ENCODE measurements at regions not wholly inside any gene's neighbourhood (a gene's known extent, or its start where the extent isn't known, plus 50 kb on each side); places are given as distances from the start of the nearest gene placed in this dataset.

- Histone ChIP-seq H3K36me3 (ENCODE audit: insufficient read depth) (no peaks in the 10 kb centered on the region), H3K4me3 (IDR thresholded peaks at IDR 0.05; ENCODE audit: insufficient read depth, low read depth, low read length) (no peak overlapping the region), H3K4me2 (no peak overlapping the region), H4K20me1 (ENCODE audit: insufficient read depth) (no peaks in the 10 kb centered on the region), H3K4me1 (ENCODE audit: low read depth, poor library complexity, severe bottlenecking) (no peaks in the 10 kb centered on the region), H3K9ac (no peak overlapping the region), H2AFZ (ENCODE audit: low read depth) (no peak overlapping the region), H3K27ac (no peak overlapping the region), H3K27me3 (ENCODE audit: insufficient read depth, low read depth) (no peaks in the 10 kb centered on the region), H3K79me2 (ENCODE audit: insufficient read depth, low read depth) (no peaks in the 10 kb centered on the region)
- no peak for TF ChIP-seq CTCF (conservative IDR thresholded peaks at IDR 0.05; ENCODE audit: low read depth, low read length)
Observed at GRCh38 chr11:111185266-111185665, 60.3 kb upstream of the POU2AF2 start.

- Histone ChIP-seq H3K27me3 (ENCODE audit: insufficient read depth, low read depth) (no peaks in the 10 kb centered on the region), H3K9ac (no peak overlapping the region), H3K4me2 (no peak overlapping the region), H2AFZ (ENCODE audit: low read depth) (no peak overlapping the region), H3K4me3 (IDR thresholded peaks at IDR 0.05; ENCODE audit: insufficient read depth, low read depth, low read length) (no peak overlapping the region), H3K4me1 (ENCODE audit: low read depth, poor library complexity, severe bottlenecking) (no peaks in the 10 kb centered on the region), H3K79me2 (ENCODE audit: insufficient read depth, low read depth) (no peaks in the 10 kb centered on the region), H4K20me1 (ENCODE audit: insufficient read depth) (no peaks in the 10 kb centered on the region), H3K36me3 (ENCODE audit: insufficient read depth) (no peaks in the 10 kb centered on the region), H3K27ac (no peak overlapping the region)
- TF ChIP-seq CTCF (conservative IDR thresholded peaks at IDR 0.05; ENCODE audit: low read depth, low read length) = no peak
Observed at GRCh38 chr11:111183706-111184105, 61.8 kb upstream of the POU2AF2 start.

GRCh38 chr11:111179184-111179910, 66.2 kb upstream of the POU2AF2 start:
- Histone ChIP-seq H2AFZ (ENCODE audit: low read depth) (no peak overlapping the region), H3K27me3 (ENCODE audit: insufficient read depth, low read depth) (no peaks in the 10 kb centered on the region), H3K4me1 (ENCODE audit: low read depth, poor library complexity, severe bottlenecking) (peaks cover 19% of the 10 kb centered on the region), H3K36me3 (ENCODE audit: insufficient read depth) (no peaks in the 10 kb centered on the region), H3K9ac (no peak overlapping the region), H3K4me2 (no peak overlapping the region), H3K79me2 (ENCODE audit: insufficient read depth, low read depth) (no peaks in the 10 kb centered on the region), H3K27ac (no peak overlapping the region), H3K4me3 (IDR thresholded peaks at IDR 0.05; ENCODE audit: insufficient read depth, low read depth, low read length) (no peak overlapping the region), H4K20me1 (ENCODE audit: insufficient read depth) (no peaks in the 10 kb centered on the region)
- TF ChIP-seq CTCF (conservative IDR thresholded peaks at IDR 0.05; ENCODE audit: low read depth, low read length) = no peak

- Histone ChIP-seq H4K20me1 (ENCODE audit: insufficient read depth) (no peaks in the 10 kb centered on the region), H3K36me3 (ENCODE audit: insufficient read depth) (no peaks in the 10 kb centered on the region), H3K79me2 (ENCODE audit: insufficient read depth, low read depth) (no peaks in the 10 kb centered on the region), H3K27me3 (ENCODE audit: insufficient read depth, low read depth) (no peaks in the 10 kb centered on the region), H3K27ac (peak overlapping the region; percentile 38; the same call in 1 of the 2 replicates), H2AFZ (ENCODE audit: low read depth) (no peak overlapping the region), H3K4me2 (no peak overlapping the region), H3K9ac (no peak overlapping the region), H3K4me1 (ENCODE audit: low read depth, poor library complexity, severe bottlenecking) (peaks cover 19% of the 10 kb centered on the region), H3K4me3 (IDR thresholded peaks at IDR 0.05; ENCODE audit: insufficient read depth, low read depth, low read length) (no peak overlapping the region)
- no peak for TF ChIP-seq CTCF (conservative IDR thresholded peaks at IDR 0.05; ENCODE audit: low read depth, low read length)
Observed at GRCh38 chr11:111177037-111177871, 68.3 kb upstream of the POU2AF2 start.
